Naive B cell (primary cell): ENCODE measurements at regions not wholly inside any gene's neighbourhood (a gene's known extent, or its start where the extent isn't known, plus 50 kb on each side); places are given as distances from the start of the nearest gene placed in this dataset.
"Not testable (repeated sequence)": the region's sequence is repeated elsewhere in the genome, so short reads cannot be mapped to it uniquely, and the experiment has no call there.

ENCODE experiments used
- ATAC-seq, 2 donors: fragments of 150-1000 bp; cut with Tn5 transposase; 2 replicates each; pipeline ENCODE4 v1.10.0; 2021; ENCODE audit warnings: low read depth in 2 of 2, mild to moderate bottlenecking in 2 of 2, moderate library complexity in 2 of 2
- DNase-seq: peaks from one replicate; pipeline ENCODE4 v3.0.0; 2022
- H3K27ac Mint-ChIP-seq, 6 donors: one replicate each; pipeline ENCODE4 v1.8.0; 2020 to 2022; ENCODE audit warnings: mild to moderate bottlenecking in 6 of 6, mixed read lengths in 6 of 6, moderate library complexity in 5 of 6, inconsistent platforms in 2 of 6
- H3K27me3 Mint-ChIP-seq, 3 donors: one replicate each; pipeline ENCODE4 v1.8.0; 2021 to 2022; ENCODE audit warnings: mixed read lengths in 3 of 3, mild to moderate bottlenecking in 1 of 3
- H3K36me3 Mint-ChIP-seq, 2 donors: one replicate each; pipeline ENCODE4 v1.8.0; 2020 to 2022; ENCODE audit warnings: mixed read lengths in 2 of 2, inconsistent platforms in 1 of 2, mild to moderate bottlenecking in 1 of 2
- H3K4me1 Mint-ChIP-seq, 3 donors: one replicate each; pipeline ENCODE4 v1.8.0; 2020 to 2022; ENCODE audit warnings: mixed read lengths in 3 of 3, inconsistent platforms in 1 of 3, mild to moderate bottlenecking in 1 of 3, moderate library complexity in 1 of 3
- H3K4me3 Mint-ChIP-seq, 8 donors: one replicate each; pipeline ENCODE4 v1.8.0; 2020 to 2022; ENCODE audit warnings: mild to moderate bottlenecking in 8 of 8, mixed read lengths in 8 of 8, moderate library complexity in 8 of 8, inconsistent platforms in 2 of 8
- H3K9me3 Mint-ChIP-seq, 7 donors: one replicate each; pipeline ENCODE4 v1.8.0; 2020 to 2022; ENCODE audit warnings: mixed read lengths in 7 of 7, mild to moderate bottlenecking in 5 of 7, inconsistent platforms in 2 of 7, moderate library complexity in 1 of 7

GRCh38 chrY:26319488-26320202 lies 697.7 kb downstream of the CDY1 start:
- not testable (repeated sequence) for DNase-seq, H3K36me3 Mint-ChIP-seq, H3K4me1 Mint-ChIP-seq, ATAC-seq, H3K27me3 Mint-ChIP-seq, H3K27ac Mint-ChIP-seq, H3K9me3 Mint-ChIP-seq, H3K4me3 Mint-ChIP-seq

GRCh38 chrY:26322756-26323155 lies 700.8 kb downstream of the CDY1 start:
- not testable (repeated sequence) for H3K4me1 Mint-ChIP-seq, H3K36me3 Mint-ChIP-seq, H3K9me3 Mint-ChIP-seq, H3K27me3 Mint-ChIP-seq, ATAC-seq, H3K27ac Mint-ChIP-seq, H3K4me3 Mint-ChIP-seq, DNase-seq

- H3K9me3 Mint-ChIP-seq, H3K36me3 Mint-ChIP-seq, H3K4me3 Mint-ChIP-seq, DNase-seq, H3K4me1 Mint-ChIP-seq, ATAC-seq, H3K27me3 Mint-ChIP-seq, H3K27ac Mint-ChIP-seq: not testable (repeated sequence)
Measured at GRCh38 chrY:26352931-26353330, 731.0 kb downstream of the CDY1 start.

- H3K4me3 Mint-ChIP-seq, result no peak overlapping the region
- peaks cover 0 to 2% (median 0%) of the 10 kb centered on the region in 7 donors for H3K9me3 Mint-ChIP-seq
- DNase-seq (no peak), ATAC-seq (no peak)
- H3K4me1 Mint-ChIP-seq, result no peaks in the 10 kb centered on the region
- H3K27ac Mint-ChIP-seq, result no peak overlapping the region
- H3K27me3 Mint-ChIP-seq, result no peaks in the 10 kb centered on the region
- no peaks in the 10 kb centered on the region for H3K36me3 Mint-ChIP-seq
Measured at GRCh38 chrY:26354191-26354590, 732.3 kb downstream of the CDY1 start.

GRCh38 chrY:26359869-26360268 lies 738.0 kb downstream of the CDY1 start:
- not testable (repeated sequence) for DNase-seq, H3K27ac Mint-ChIP-seq, H3K36me3 Mint-ChIP-seq, H3K4me3 Mint-ChIP-seq, H3K4me1 Mint-ChIP-seq, H3K9me3 Mint-ChIP-seq, ATAC-seq, H3K27me3 Mint-ChIP-seq

- not testable (repeated sequence) for H3K4me1 Mint-ChIP-seq, H3K27ac Mint-ChIP-seq, H3K36me3 Mint-ChIP-seq, DNase-seq, H3K9me3 Mint-ChIP-seq, H3K27me3 Mint-ChIP-seq, H3K4me3 Mint-ChIP-seq, ATAC-seq
Measured at GRCh38 chrY:26360472-26360871, 738.6 kb downstream of the CDY1 start.

- not testable (repeated sequence) for H3K36me3 Mint-ChIP-seq, H3K4me1 Mint-ChIP-seq, DNase-seq, ATAC-seq, H3K27ac Mint-ChIP-seq, H3K9me3 Mint-ChIP-seq, H3K4me3 Mint-ChIP-seq, H3K27me3 Mint-ChIP-seq
Measured at GRCh38 chrY:26363442-26363841, 741.5 kb downstream of the CDY1 start.

- ATAC-seq, H3K9me3 Mint-ChIP-seq, H3K36me3 Mint-ChIP-seq, H3K27ac Mint-ChIP-seq, DNase-seq, H3K27me3 Mint-ChIP-seq, H3K4me1 Mint-ChIP-seq, H3K4me3 Mint-ChIP-seq: not testable (repeated sequence)
Measured at GRCh38 chrY:26366091-26366490, 744.2 kb downstream of the CDY1 start.

- not testable (repeated sequence) for H3K36me3 Mint-ChIP-seq, DNase-seq, H3K4me1 Mint-ChIP-seq, H3K4me3 Mint-ChIP-seq, H3K27me3 Mint-ChIP-seq, ATAC-seq, H3K27ac Mint-ChIP-seq, H3K9me3 Mint-ChIP-seq
Measured at GRCh38 chrY:26372480-26372879, 750.6 kb downstream of the CDY1 start.

GRCh38 chrY:26408671-26409328 lies 786.9 kb downstream of the CDY1 start:
- H3K27me3 Mint-ChIP-seq, result no peaks in the 10 kb centered on the region

GRCh38 chrY:26409329-26409712 lies 787.4 kb downstream of the CDY1 start:
- no peaks in the 10 kb centered on the region for H3K36me3 Mint-ChIP-seq
- no peaks in the 10 kb centered on the region for H3K4me1 Mint-ChIP-seq
- peak overlapping the region in 1 of 8 donors; percentile 49 for H3K4me3 Mint-ChIP-seq
- ATAC-seq, result peak in 1 of 2 donors; percentile 23
- H3K27ac Mint-ChIP-seq, result no peak overlapping the region
- no peak for DNase-seq
- H3K9me3 Mint-ChIP-seq, result no peaks in the 10 kb centered on the region
- no peaks in the 10 kb centered on the region for H3K27me3 Mint-ChIP-seq

More at GRCh38 chrY:26408671-26409328, 786.9 kb downstream of the CDY1 start:
- ATAC-seq, result peak in 1 of 2 donors; percentile 51
- H3K4me1 Mint-ChIP-seq, result no peaks in the 10 kb centered on the region
- no peak for DNase-seq
- H3K27ac Mint-ChIP-seq, result peak overlapping the region in 1 of 6 donors; percentile 51
- peak overlapping the region in 1 of 8 donors; percentile 49 for H3K4me3 Mint-ChIP-seq
- H3K36me3 Mint-ChIP-seq, result no peaks in the 10 kb centered on the region
- peaks cover 0 to 3% (median 0%) of the 10 kb centered on the region in 7 donors for H3K9me3 Mint-ChIP-seq
